Lower leg skin (tissue), 4 donors: ENCODE measurements at regions not wholly inside any gene's neighbourhood (a gene's known extent, or its start where the extent isn't known, plus 50 kb on each side); places are given as distances from the start of the nearest gene placed in this dataset.

Source experiments
- DNase-seq, 2 donors: peaks; one replicate each; pipeline ENCODE4 v3.0.0-alpha.2; 2019; ENCODE audit warnings: low spot score in 2 of 2
- H3K4me3 ChIP-seq: fragments of 200-600 bp; sonication (generic); 2 replicates; pipeline ENCODE4 v1.5.1; 2017; ENCODE audit warnings: mild to moderate bottlenecking, low read depth; ENCODE audit not compliant: poor library complexity, severe bottlenecking
- POLR2A ChIP-seq, 2 donors: fragments of 450-650 bp; IDR thresholded peaks; one replicate each; pipeline ENCODE4 v1.6.1; 2016 to 2017; ENCODE audit warnings: antibody characterized with exemption in 2 of 2, mild to moderate bottlenecking in 1 of 2, moderate library complexity in 1 of 2
- WGBS, 2 donors: methylation state at CpG; one replicate each; pipeline ENCODE4 v1.1.5; 2018; 5-methylcytosine and 5-hydroxymethylcytosine counted together
- intact Hi-C: fragments of 100-400 bp; cut with DNase I; formaldehyde crosslinking; loops from one replicate; pipeline ENCODE4 v1.15.0; 2023; ENCODE audit warnings: low total_unique reads
- TF ChIP-seq, protein P1 (sequence below), 3 donors: fragments of 450-650 bp; IDR thresholded peaks; one replicate each; pipeline ENCODE4 v1.5.1; 2016; ENCODE audit warnings: antibody characterized with exemption in 3 of 3, mild to moderate bottlenecking in 3 of 3, moderate library complexity in 2 of 3

DNA sequence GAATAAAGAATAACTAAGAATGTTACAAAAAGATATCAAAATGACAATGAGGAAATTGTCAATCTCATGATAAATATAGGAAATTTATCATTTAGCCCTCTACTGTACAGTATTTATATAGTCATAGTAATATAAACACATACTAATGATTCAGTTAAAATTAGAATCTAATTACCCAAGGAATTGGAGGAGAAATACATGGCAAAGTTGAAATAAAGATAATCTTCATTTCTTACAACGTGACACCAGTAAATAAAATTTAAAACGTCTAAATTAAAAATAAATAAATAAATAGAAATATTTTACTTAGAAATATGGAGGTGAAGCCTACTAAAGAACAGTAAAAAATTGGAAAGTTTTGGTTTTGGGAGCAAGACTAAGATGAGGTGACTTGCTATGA is 2163.1 kb upstream of the PCDH20 start:
- intact Hi-C loops: no loop called here
- no peak overlapping the region for H3K4me3 ChIP-seq
- no peak for DNase-seq
- 81 to 83% methylated on average over 2 of the region's 2 CpGs for WGBS, 2 donors
- no peak for TF ChIP-seq POLR2A (IDR thresholded peaks at IDR 0.05)
- TF ChIP-seq, protein P1, sequence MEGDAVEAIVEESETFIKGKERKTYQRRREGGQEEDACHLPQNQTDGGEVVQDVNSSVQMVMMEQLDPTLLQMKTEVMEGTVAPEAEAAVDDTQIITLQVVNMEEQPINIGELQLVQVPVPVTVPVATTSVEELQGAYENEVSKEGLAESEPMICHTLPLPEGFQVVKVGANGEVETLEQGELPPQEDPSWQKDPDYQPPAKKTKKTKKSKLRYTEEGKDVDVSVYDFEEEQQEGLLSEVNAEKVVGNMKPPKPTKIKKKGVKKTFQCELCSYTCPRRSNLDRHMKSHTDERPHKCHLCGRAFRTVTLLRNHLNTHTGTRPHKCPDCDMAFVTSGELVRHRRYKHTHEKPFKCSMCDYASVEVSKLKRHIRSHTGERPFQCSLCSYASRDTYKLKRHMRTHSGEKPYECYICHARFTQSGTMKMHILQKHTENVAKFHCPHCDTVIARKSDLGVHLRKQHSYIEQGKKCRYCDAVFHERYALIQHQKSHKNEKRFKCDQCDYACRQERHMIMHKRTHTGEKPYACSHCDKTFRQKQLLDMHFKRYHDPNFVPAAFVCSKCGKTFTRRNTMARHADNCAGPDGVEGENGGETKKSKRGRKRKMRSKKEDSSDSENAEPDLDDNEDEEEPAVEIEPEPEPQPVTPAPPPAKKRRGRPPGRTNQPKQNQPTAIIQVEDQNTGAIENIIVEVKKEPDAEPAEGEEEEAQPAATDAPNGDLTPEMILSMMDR (IDR thresholded peaks at IDR 0.05): no peak

DNA sequence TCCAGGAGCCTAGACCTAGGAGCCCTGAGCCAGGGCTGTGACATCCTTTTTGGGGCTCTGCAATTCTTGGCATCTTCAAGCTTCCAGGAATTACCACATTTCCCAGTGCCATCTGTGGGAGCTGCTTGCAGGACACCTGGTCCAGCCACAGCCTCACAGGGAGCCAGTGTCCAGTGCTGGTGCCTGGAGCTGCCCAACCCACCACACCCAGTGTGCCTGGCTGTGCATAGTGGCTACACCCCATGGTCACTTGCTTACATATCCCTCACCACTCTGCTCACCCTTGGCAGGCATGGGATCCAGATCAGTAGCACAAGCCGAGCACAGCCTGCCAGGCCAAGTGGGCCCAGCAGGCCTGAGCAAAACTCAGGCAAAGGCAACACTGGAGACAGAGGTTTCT is 2151.4 kb upstream of the PCDH20 start:
- WGBS, 2 donors: 75 to 100% methylated on average over 1 of the region's 1 CpG
- intact Hi-C loops: no loop called here
- no peak for TF ChIP-seq POLR2A (IDR thresholded peaks at IDR 0.05)
- TF ChIP-seq, protein P1 (IDR thresholded peaks at IDR 0.05): no peak
- no peak for DNase-seq
- H3K4me3 ChIP-seq: no peak overlapping the region

DNA sequence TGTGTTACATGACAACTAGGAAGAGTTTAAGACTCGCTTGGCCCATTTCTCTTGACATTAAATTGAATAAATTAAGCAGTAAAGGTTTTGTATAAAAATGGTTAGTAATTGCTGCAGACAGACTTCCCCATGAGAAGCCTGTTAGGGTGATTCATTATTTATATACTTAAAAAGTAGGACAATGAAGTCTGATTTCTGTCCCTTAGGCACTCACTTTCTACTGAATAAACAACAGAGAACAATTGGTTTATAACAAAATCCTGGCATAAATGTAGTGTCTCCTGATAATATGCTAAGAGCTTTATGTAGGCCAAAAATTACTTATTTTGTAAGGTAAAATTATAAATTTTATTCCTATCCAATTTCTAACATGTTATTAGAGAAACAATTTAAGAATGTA is 2138.5 kb upstream of the PCDH20 start:
- DNase-seq: no peak
- no peak overlapping the region for H3K4me3 ChIP-seq
- TF ChIP-seq, protein P1 (IDR thresholded peaks at IDR 0.05): no peak
- TF ChIP-seq POLR2A (IDR thresholded peaks at IDR 0.05): no peak
- intact Hi-C loops: no loop called here
- 78 to 90% methylated on average over 1 of the region's 1 CpG for WGBS, 2 donors

DNA sequence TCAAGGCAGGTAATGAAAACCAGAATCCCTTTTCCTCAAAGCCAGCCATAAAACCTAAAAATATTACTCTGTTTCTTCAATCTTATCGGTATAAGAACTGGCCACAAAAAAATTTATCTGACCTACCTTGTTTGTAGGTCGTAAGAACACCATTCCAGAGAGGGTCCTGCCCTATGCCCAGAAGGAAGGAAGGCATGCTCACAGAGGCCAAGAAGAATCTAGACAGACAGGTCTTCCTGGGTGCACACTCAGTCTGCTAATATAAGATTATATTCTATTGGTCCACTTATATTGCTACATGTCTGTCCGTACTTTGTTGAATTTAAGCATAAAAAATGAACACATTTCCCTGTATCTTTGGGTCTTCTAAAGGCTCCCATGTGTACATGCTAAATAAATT is 2136.1 kb upstream of the PCDH20 start:
- DNase-seq: no peak
- TF ChIP-seq, protein P1 (IDR thresholded peaks at IDR 0.05): no peak
- TF ChIP-seq POLR2A (IDR thresholded peaks at IDR 0.05): no peak
- WGBS, 2 donors: 59% methylated on average over 3 of the region's 3 CpGs
- no peak overlapping the region for H3K4me3 ChIP-seq
- intact Hi-C loops: no loop called here

DNA sequence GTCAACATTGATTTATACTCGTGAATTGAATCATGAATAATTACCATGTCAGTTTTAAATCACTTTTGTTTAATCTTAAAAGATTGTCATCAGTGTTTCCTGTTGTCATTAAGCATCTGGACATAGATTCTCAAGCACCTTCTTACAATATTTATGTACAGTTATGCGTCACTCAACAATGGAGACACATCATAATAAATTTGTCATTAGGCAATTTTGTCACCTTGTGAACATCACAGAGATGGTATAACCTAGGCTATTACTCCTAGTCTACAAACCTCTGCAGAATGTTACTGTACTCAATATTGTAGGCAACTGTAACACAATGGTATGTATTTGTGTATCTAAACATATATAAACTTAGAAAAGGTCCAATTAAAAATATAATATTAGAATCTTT is 2130.9 kb upstream of the PCDH20 start:
- DNase-seq: no peak
- intact Hi-C loops: no loop called here
- H3K4me3 ChIP-seq: no peak overlapping the region
- TF ChIP-seq POLR2A (IDR thresholded peaks at IDR 0.05): no peak
- TF ChIP-seq, protein P1 (IDR thresholded peaks at IDR 0.05): no peak
- 69% methylated on average over 2 of the region's 2 CpGs for WGBS, 2 donors

DNA sequence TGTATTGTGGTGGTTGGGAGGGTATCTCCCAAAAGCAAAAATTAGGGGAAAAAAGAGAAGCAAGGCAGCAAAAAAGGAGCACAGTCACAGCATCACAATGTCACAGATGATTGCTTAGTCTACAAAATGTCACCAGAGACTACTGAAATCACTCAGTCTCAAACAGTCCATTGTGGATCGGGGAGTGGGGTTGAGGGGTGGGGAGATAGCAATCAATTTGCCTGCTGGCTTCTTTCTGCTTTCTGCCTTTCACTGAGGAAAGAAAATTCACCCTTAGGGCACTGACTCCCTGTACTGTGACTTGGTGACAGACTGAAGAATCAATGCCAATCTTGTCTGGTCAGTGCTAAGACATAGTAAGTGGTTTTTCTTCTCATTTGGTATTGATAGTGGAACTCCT is 2127.1 kb upstream of the PCDH20 start:
- no peak overlapping the region for H3K4me3 ChIP-seq
- DNase-seq: no peak
- WGBS, 2 donors: 65 to 77% methylated on average over 1 of the region's 1 CpG
- intact Hi-C loops: no loop called here
- TF ChIP-seq POLR2A (IDR thresholded peaks at IDR 0.05): no peak
- TF ChIP-seq, protein P1 (IDR thresholded peaks at IDR 0.05): no peak
